ENCODE measurements at regions not wholly inside any gene's neighbourhood (a gene's known extent, or its start where the extent isn't known, plus 50 kb on each side); places are given as distances from the start of the nearest gene placed in this dataset.
"Not testable (repeated sequence)": the region's sequence is repeated elsewhere in the genome, so short reads cannot be mapped to it uniquely, and the experiment has no call there.

DNA sequence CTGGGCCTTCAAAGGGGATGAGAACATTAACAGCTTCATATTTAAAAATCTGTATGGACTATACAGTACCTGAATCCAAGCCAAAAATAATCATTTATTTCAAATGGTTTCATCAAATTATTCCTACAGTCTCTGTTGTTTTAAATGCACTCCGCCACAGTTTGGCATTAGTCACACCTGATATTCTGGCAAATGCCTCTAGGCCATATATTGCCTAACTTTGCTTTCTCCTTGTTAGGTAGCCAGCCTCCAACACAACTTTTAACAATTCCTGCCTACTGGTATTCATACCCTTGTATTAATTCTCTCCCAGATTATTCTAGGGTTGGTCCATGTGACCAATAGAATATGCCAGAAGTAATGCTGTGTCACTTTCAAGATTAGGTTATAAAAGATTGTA lies 146.6 kb upstream of the FANCL start:
- no peak for ATAC-seq (ENCODE audit: insufficient number of reproducible peaks, low FRiP score, low read depth)
- DNase-seq (ENCODE audit: low spot score) = no peak
- H3K4me1 ChIP-seq (ENCODE audit: control insufficient read depth in 1 of 2, low read depth in 2 of 2) = no peaks in the 10 kb centered on the region
- H3K9me3 ChIP-seq = no peaks in the 10 kb centered on the region
- H3K27ac ChIP-seq = no peak overlapping the region
- H3K4me3 ChIP-seq = no peak overlapping the region
- H3K27me3 ChIP-seq (replicated peaks; ENCODE audit: insufficient read depth) = no peaks in the 10 kb centered on the region
- TF ChIP-seq CTCF (IDR thresholded peaks at IDR 0.05) = no peak
- H3K36me3 ChIP-seq = no peaks in the 10 kb centered on the region

GRCh38 chr2:58386904-58387303 lies 145.8 kb upstream of the FANCL start:
- DNase-seq (ENCODE audit: low spot score); H3K27me3 ChIP-seq (replicated peaks; ENCODE audit: insufficient read depth); H3K36me3 ChIP-seq; H3K4me1 ChIP-seq (ENCODE audit: control insufficient read depth in 1 of 2, low read depth in 2 of 2); H3K4me3 ChIP-seq; ATAC-seq (ENCODE audit: insufficient number of reproducible peaks, low FRiP score, low read depth); H3K27ac ChIP-seq; H3K9me3 ChIP-seq: not testable (repeated sequence)

- no peaks in the 10 kb centered on the region for H3K4me1 ChIP-seq (ENCODE audit: control insufficient read depth in 1 of 2, low read depth in 2 of 2)
- ATAC-seq (ENCODE audit: insufficient number of reproducible peaks, low FRiP score, low read depth) (no peak), DNase-seq (ENCODE audit: low spot score) (no peak)
- TF ChIP-seq CTCF (IDR thresholded peaks at IDR 0.05) = no peak
- no peak overlapping the region for H3K27ac ChIP-seq
- no peaks in the 10 kb centered on the region for H3K9me3 ChIP-seq
- H3K27me3 ChIP-seq (replicated peaks; ENCODE audit: insufficient read depth) = no peaks in the 10 kb centered on the region
- H3K4me3 ChIP-seq = no peak overlapping the region
- H3K36me3 ChIP-seq = no peaks in the 10 kb centered on the region
These were observed 137.0 kb upstream of the FANCL start for GRCh38 chr2:58378152-58378551.

DNA sequence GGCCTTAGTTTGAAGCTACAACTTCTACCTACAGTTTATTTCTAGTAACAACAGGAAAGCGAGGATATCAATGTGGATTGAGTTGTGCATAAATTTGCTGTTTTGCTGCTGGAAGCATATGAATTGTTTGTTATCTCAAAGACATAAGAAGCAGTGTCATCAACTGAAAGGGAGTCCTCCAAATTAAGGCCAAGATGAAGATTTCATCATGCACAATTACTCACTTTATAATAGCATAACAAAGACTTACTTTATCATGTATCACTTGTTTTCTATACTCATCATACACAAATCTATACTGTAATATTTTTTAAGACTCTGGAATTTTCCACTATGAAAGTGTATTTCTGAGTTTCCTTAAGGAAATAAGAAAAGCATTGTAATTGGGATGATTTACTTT lies 136.1 kb upstream of the FANCL start:
- no peak for TF ChIP-seq CTCF (IDR thresholded peaks at IDR 0.05)

GRCh38 chr2:58376592-58376991 lies 135.5 kb upstream of the FANCL start:
- Histone ChIP-seq H3K4me1 (ENCODE audit: control insufficient read depth in 1 of 2, low read depth in 2 of 2) (no peaks in the 10 kb centered on the region), H3K9me3 (no peaks in the 10 kb centered on the region), H3K36me3 (no peaks in the 10 kb centered on the region), H3K27me3 (replicated peaks; ENCODE audit: insufficient read depth) (no peaks in the 10 kb centered on the region), H3K27ac (no peak overlapping the region), H3K4me3 (no peak overlapping the region)
- DNase-seq (ENCODE audit: low spot score) (no peak), ATAC-seq (ENCODE audit: insufficient number of reproducible peaks, low FRiP score, low read depth) (no peak)
- no peak for TF ChIP-seq CTCF (IDR thresholded peaks at IDR 0.05)

More for the DNA sequence above, 136.1 kb upstream of the FANCL start:
- Histone ChIP-seq H3K27ac (no peak overlapping the region), H3K36me3 (no peaks in the 10 kb centered on the region), H3K4me3 (no peak overlapping the region), H3K9me3 (no peaks in the 10 kb centered on the region), H3K27me3 (replicated peaks; ENCODE audit: insufficient read depth) (no peaks in the 10 kb centered on the region), H3K4me1 (ENCODE audit: control insufficient read depth in 1 of 2, low read depth in 2 of 2) (no peaks in the 10 kb centered on the region)
- ATAC-seq (ENCODE audit: insufficient number of reproducible peaks, low FRiP score, low read depth) = no peak
- no peak for DNase-seq (ENCODE audit: low spot score)

DNA sequence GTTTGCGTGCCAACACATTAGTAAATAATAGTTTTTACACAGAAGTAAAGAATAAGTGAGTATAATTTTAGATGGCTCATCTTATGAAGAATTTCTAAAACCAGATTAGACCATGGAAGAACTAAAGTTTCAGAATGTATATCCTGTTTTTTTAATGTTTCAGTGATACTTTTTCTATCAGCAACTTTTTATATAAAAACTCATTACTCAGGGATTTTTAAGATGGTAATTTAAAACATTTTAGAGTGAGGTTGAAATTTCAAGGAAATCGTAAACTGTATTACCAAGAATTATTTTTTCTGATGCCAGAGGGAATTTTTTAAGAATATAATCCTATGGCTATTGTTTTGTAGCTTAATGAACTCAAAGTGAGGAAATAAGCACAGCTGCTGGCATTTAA lies 128.5 kb upstream of the FANCL start:
- no peak overlapping the region for H3K27ac ChIP-seq
- H3K4me3 ChIP-seq = no peak overlapping the region
- H3K36me3 ChIP-seq = no peaks in the 10 kb centered on the region
- no peaks in the 10 kb centered on the region for H3K9me3 ChIP-seq
- TF ChIP-seq CTCF (IDR thresholded peaks at IDR 0.05) = no peak
- ATAC-seq (ENCODE audit: insufficient number of reproducible peaks, low FRiP score, low read depth) (no peak), DNase-seq (ENCODE audit: low spot score) (no peak)
- no peaks in the 10 kb centered on the region for H3K4me1 ChIP-seq (ENCODE audit: control insufficient read depth in 1 of 2, low read depth in 2 of 2)
- no peaks in the 10 kb centered on the region for H3K27me3 ChIP-seq (replicated peaks; ENCODE audit: insufficient read depth)
